Left ventricle myocardium superior (tissue), 1 donor: ENCODE measurements at regions not wholly inside any gene's neighbourhood (a gene's known extent, or its start where the extent isn't known, plus 50 kb on each side); places are given as distances from the start of the nearest gene placed in this dataset.

ENCODE experiments used
- ATAC-seq: fragments of 200-7000 bp; cut with Tn5 transposase; one replicate; pipeline ENCODE4 v1.9.1; 2020; ENCODE audit warnings: mild to moderate bottlenecking, moderate library complexity
- DNase-seq: peaks from one replicate; pipeline ENCODE4 v3.0.0-alpha.2; 2020
- intact Hi-C: fragments of 100-400 bp; cut with micrococcal nuclease; formaldehyde crosslinking; loops from one replicate; pipeline ENCODE4 v1.11.0; 2022
- donor health status: DM: no; HTN: yes; CAD: no; lungs with severe emphysema.

DNA sequence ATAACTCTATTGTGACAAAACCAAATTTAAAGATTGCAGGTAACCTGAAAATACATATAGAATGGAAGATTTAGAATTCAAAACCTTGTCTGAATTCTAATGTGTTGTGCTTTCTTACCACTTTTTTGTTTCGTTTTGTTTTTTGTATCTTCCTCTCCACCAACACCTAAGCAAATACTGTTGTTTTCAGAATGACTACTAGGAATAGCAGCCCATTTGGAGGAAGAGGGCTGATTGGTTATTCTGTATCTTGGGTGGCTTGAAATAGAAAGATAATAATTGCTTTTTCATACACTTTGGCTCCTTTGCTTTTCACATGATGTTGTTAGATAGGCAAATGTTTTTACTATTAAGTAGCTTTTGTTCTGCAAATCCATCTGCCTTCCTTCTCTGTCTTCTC lies 61.0 kb upstream of the LRRC7 start:
- intact Hi-C loops, result no loop called here
- DNase-seq (no peak), ATAC-seq (no peak)

GRCh38 chr1:69510026-69510425 lies 57.7 kb upstream of the LRRC7 start:
- DNase-seq (no peak), ATAC-seq (no peak)
- intact Hi-C loops, result no loop called here

DNA sequence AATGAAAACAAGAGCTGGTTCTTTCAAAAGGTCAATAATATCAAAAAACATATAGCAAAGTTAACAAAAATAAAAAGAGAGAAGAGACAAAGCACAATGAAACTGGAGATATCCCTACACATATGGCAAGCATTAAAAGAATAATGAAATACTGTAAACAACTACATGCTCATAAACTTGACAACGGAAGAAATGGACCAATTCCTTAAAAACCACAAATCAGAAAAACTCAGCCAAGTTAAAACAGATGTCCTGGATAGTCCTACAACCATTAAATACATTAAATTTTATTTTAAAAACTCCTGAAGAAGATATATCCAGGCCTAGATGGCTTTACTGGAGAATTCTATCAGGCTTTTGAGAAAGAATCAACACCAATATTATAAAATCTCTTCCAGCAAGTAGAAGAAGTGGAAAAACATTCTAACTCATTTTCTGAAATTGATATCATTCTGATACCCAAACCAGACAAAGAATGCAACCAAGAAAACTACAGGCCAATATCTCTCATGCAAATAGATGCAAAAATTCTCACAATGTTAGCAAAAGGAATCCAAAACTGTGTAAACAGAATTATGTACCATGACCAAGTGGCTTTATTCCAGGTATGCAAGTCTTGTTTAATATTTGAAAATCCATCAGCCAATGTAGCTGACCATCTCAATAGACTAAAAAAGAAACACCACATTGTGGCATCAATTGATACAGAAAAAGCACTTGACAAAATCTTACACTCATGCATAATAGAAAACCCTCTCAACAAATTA lies 56.1 kb upstream of the LRRC7 start:
- DNase-seq (no peak), ATAC-seq (no peak)
- intact Hi-C loops, result no loop called here

DNA sequence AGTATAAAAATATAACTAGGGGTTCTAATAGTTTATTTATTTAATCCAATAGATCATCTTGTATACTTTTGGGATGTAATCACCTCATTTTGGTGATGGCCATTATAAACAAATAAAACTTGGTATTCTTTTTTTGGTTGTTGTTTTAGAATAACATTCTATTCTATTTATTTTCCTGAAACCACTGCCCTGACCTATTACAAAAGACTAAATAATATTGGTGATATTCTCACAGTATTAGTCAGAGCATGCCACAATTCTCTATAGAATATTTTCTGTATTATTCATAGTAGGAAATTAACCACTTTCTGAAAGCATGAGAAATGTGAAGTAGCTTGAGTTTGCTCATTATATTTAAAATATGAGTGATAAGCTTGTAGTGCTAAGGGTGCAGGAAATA lies 54.1 kb upstream of the LRRC7 start:
- DNase-seq, result no peak
- no peak for ATAC-seq
- intact Hi-C loops, result no loop called here
